ENCODE measurements at regions not wholly inside any gene's neighbourhood (a gene's known extent, or its start where the extent isn't known, plus 50 kb on each side); places are given as distances from the start of the nearest gene placed in this dataset.
"Not testable (repeated sequence)": the region's sequence is repeated elsewhere in the genome, so short reads cannot be mapped to it uniquely, and the experiment has no call there.

DNA sequence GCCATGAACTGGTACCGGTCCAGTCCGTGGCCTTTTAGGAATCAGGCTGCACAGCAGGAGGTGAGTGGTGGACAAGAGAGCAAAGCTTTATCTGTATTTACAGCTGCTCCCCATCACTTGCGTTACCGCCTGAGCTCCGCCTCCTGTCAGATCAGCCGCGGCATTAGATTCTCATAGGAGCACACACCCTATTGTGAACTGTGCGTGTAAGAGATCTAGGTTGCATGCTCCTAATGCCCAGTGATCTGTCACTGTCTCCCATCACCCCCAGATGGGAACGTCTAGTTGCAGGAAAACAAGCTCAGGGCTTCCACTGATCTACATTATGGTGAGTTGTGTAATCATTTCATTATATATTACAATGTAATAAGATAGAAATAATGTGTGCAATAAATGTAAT is 319.9 kb upstream of the NOTCH2NLA start:
- not testable (repeated sequence) for H3K36me3 ChIP-seq (ENCODE audit: insufficient read depth, low read length); H3K4me3 ChIP-seq (ENCODE audit: insufficient read depth, low read length); H3K27ac ChIP-seq (ENCODE audit: low read depth, low read length); H2AFZ ChIP-seq (ENCODE audit: low read length); H3K79me2 ChIP-seq (ENCODE audit: insufficient read depth, low read length); H3K4me1 ChIP-seq (ENCODE audit: insufficient read depth, low read length); DNase-seq (ENCODE audit: insufficient read length, low spot score, missing footprints); H4K20me1 ChIP-seq (ENCODE audit: insufficient read depth, low read length); H3K27me3 ChIP-seq (ENCODE audit: insufficient read depth, low read length); H3K9me3 ChIP-seq (ENCODE audit: low read depth, low read length); H3K4me2 ChIP-seq (ENCODE audit: insufficient read depth, low read length)

DNA sequence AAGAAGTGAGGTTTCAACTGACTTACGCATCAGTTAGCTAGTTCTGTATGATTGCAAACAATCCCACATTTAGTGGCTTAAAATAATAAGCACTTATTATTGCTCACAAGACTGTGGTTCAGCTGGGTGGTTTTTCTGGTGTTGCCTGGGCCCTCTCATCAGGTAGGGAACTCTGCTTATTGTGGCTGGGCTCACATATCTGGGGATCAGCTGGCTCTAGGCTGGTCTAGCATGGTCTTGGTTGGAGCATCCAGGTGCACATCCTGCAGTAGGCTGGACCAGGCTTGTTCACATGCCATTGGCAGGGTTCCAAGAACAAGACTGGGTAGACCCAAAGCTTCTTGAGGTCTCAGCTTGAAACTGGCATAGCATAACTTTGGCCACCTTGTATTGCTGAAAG is 317.4 kb upstream of the NOTCH2NLA start:
- DNase-seq (ENCODE audit: insufficient read length, low spot score, missing footprints); H2AFZ ChIP-seq (ENCODE audit: low read length); H3K27me3 ChIP-seq (ENCODE audit: insufficient read depth, low read length): not testable (repeated sequence)

DNA sequence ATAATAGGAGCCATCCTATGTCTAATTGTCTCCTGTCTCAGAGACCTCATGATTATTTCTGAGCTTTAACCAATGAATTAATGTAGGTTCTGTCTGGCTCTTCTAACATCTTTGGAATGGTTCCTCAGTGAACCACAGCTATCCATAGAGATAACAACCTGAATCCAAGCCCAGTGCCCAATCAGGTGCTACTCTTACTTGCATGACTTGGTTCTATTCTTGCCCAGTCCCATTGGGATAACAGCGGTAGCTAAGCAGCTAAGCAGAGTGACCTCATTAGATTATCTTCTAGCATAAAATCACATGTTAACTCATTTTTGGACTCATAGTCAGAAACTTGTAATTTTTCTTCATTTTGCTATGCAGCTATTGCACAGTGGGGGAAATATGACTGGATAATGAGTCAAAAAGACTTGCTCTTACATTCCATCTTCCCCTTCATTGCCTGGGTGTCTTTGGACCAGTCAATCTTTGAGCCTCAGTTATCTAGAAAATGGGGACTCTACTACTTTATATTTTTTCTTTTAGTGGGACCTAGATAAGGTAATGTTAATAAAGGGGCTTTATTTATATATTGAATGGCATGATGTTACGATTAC is 309.1 kb upstream of the NOTCH2NLA start:
- not testable (repeated sequence) for H3K4me3 ChIP-seq (ENCODE audit: insufficient read depth, low read length); H2AFZ ChIP-seq (ENCODE audit: low read length); H3K36me3 ChIP-seq (ENCODE audit: insufficient read depth, low read length); H4K20me1 ChIP-seq (ENCODE audit: insufficient read depth, low read length); H3K79me2 ChIP-seq (ENCODE audit: insufficient read depth, low read length); H3K9me3 ChIP-seq (ENCODE audit: low read depth, low read length); H3K4me1 ChIP-seq (ENCODE audit: insufficient read depth, low read length); DNase-seq (ENCODE audit: insufficient read length, low spot score, missing footprints); H3K4me2 ChIP-seq (ENCODE audit: insufficient read depth, low read length); H3K27me3 ChIP-seq (ENCODE audit: insufficient read depth, low read length); H3K27ac ChIP-seq (ENCODE audit: low read depth, low read length)

More for the DNA sequence above, 317.4 kb upstream of the NOTCH2NLA start:
- H3K4me3 ChIP-seq (ENCODE audit: insufficient read depth, low read length); H3K79me2 ChIP-seq (ENCODE audit: insufficient read depth, low read length); H3K36me3 ChIP-seq (ENCODE audit: insufficient read depth, low read length); H3K4me1 ChIP-seq (ENCODE audit: insufficient read depth, low read length); H3K27ac ChIP-seq (ENCODE audit: low read depth, low read length); H3K4me2 ChIP-seq (ENCODE audit: insufficient read depth, low read length); H3K9me3 ChIP-seq (ENCODE audit: low read depth, low read length); H4K20me1 ChIP-seq (ENCODE audit: insufficient read depth, low read length): not testable (repeated sequence)

DNA sequence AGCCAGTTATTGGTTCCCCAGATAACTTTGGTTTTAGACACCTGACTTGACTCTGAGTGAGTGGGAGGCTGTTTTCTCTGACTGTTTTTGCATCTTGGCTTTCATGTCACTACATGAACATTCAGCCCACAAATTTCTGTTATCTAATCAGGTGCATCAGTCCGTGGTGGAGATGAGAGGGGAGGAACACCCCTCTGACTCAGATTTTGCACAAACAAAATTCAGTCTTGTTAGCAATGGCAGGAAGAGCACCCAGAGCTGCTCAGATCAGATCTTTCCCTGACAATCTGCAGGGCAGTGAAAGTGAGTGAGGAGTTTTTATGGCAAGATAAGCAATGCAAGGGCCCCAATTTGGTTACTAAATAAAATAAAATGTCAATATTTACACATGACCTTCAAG is 307.2 kb upstream of the NOTCH2NLA start:
- not testable (repeated sequence) for H3K27ac ChIP-seq (ENCODE audit: low read depth, low read length); DNase-seq (ENCODE audit: insufficient read length, low spot score, missing footprints); H4K20me1 ChIP-seq (ENCODE audit: insufficient read depth, low read length); H3K4me3 ChIP-seq (ENCODE audit: insufficient read depth, low read length); H3K9me3 ChIP-seq (ENCODE audit: low read depth, low read length); H3K4me2 ChIP-seq (ENCODE audit: insufficient read depth, low read length); H3K79me2 ChIP-seq (ENCODE audit: insufficient read depth, low read length); H3K27me3 ChIP-seq (ENCODE audit: insufficient read depth, low read length); H2AFZ ChIP-seq (ENCODE audit: low read length); H3K36me3 ChIP-seq (ENCODE audit: insufficient read depth, low read length); H3K4me1 ChIP-seq (ENCODE audit: insufficient read depth, low read length)

DNA sequence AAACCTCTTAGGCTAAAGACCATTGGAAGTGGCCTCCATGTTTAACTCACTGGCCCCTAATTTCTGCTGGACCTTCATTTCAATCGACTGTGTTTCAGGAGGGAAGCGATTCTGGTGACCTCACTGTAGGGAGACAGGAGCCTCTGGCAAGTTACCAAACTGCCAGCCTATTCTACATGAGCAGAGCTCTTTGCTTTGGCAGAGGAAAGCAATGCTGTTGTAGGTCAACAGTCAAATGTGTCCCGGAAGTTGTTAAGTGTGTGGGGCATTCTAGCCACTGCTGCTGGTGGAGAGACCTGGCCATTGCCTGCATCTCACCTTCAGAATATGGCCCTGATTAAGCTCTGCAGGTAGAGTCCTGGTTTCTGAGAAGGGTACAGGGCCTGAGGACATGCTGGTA is 306.8 kb upstream of the NOTCH2NLA start:
- not testable (repeated sequence) for H3K27me3 ChIP-seq (ENCODE audit: insufficient read depth, low read length); H4K20me1 ChIP-seq (ENCODE audit: insufficient read depth, low read length); H3K9me3 ChIP-seq (ENCODE audit: low read depth, low read length); H2AFZ ChIP-seq (ENCODE audit: low read length); DNase-seq (ENCODE audit: insufficient read length, low spot score, missing footprints); H3K4me2 ChIP-seq (ENCODE audit: insufficient read depth, low read length); H3K79me2 ChIP-seq (ENCODE audit: insufficient read depth, low read length); H3K4me1 ChIP-seq (ENCODE audit: insufficient read depth, low read length); H3K27ac ChIP-seq (ENCODE audit: low read depth, low read length); H3K36me3 ChIP-seq (ENCODE audit: insufficient read depth, low read length); H3K4me3 ChIP-seq (ENCODE audit: insufficient read depth, low read length)

DNA sequence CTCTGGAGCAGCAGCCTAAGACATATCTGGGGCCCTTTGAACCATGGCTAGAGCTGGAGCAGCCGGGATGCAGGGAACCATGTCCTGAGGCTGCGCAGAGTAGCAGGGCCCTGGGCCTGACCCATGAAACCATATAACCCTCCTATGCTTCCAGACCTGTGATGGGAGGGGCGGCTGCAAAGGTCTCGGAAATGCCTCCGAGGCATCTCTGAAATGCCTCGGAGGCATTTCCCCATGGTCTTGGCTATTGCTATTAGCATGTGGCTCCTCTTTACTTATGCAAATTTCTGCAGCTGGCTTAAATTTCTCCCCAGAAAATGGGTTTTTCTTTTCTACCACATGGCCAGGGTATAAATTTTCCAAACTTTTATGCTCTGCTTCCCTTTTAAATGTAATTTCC is 302.1 kb upstream of the NOTCH2NLA start:
- not testable (repeated sequence) for H3K27me3 ChIP-seq (ENCODE audit: insufficient read depth, low read length); H3K79me2 ChIP-seq (ENCODE audit: insufficient read depth, low read length); H3K36me3 ChIP-seq (ENCODE audit: insufficient read depth, low read length); H3K27ac ChIP-seq (ENCODE audit: low read depth, low read length); H3K9me3 ChIP-seq (ENCODE audit: low read depth, low read length); H3K4me3 ChIP-seq (ENCODE audit: insufficient read depth, low read length); H3K4me1 ChIP-seq (ENCODE audit: insufficient read depth, low read length); H2AFZ ChIP-seq (ENCODE audit: low read length); H3K4me2 ChIP-seq (ENCODE audit: insufficient read depth, low read length); H4K20me1 ChIP-seq (ENCODE audit: insufficient read depth, low read length); DNase-seq (ENCODE audit: insufficient read length, low spot score, missing footprints)

DNA sequence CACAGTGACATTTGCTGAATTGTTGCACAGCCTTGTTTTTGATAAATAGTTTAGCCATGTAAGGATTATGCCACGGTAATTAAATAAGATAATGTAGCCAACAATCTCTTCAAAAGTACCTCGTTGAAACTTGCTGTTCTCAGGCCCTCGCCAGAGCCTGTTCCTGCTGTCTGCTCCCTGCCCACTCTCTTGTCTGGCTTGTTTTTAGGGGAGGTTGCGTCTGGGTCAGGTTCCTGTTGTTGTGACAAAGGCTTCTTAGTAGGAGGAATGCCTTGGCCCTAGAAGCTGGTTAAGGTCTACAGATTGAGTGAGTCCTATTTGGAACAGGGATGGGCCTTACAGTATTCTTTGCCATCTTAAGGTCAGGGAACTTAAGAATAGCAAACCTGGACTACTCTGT is 294.0 kb upstream of the NOTCH2NLA start:
- not testable (repeated sequence) for H3K27ac ChIP-seq (ENCODE audit: low read depth, low read length); H3K36me3 ChIP-seq (ENCODE audit: insufficient read depth, low read length); H3K79me2 ChIP-seq (ENCODE audit: insufficient read depth, low read length); H3K4me2 ChIP-seq (ENCODE audit: insufficient read depth, low read length); H3K27me3 ChIP-seq (ENCODE audit: insufficient read depth, low read length); H3K4me1 ChIP-seq (ENCODE audit: insufficient read depth, low read length); H3K4me3 ChIP-seq (ENCODE audit: insufficient read depth, low read length); H3K9me3 ChIP-seq (ENCODE audit: low read depth, low read length); DNase-seq (ENCODE audit: insufficient read length, low spot score, missing footprints); H4K20me1 ChIP-seq (ENCODE audit: insufficient read depth, low read length); H2AFZ ChIP-seq (ENCODE audit: low read length)

DNA sequence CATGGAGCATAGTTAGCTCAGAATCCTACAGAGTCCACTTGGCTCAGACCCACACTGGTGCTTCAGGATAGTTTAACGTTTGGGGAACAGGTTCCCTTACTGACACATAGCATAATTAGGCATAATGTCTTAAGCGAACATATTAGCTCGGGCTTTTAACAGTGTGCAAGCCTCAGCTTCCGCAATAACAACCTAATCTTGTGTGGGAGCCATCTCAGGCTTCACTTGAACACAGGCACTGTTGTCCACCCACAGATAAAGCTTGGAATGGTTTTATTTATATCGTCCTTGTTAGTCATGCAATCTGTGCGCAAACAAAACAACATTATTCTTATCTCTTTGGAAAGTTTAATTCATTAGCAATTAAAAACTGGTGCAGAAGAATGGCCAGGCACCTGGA is 293.5 kb upstream of the NOTCH2NLA start:
- not testable (repeated sequence) for H3K9me3 ChIP-seq (ENCODE audit: low read depth, low read length); H3K79me2 ChIP-seq (ENCODE audit: insufficient read depth, low read length); H3K27ac ChIP-seq (ENCODE audit: low read depth, low read length)

DNA sequence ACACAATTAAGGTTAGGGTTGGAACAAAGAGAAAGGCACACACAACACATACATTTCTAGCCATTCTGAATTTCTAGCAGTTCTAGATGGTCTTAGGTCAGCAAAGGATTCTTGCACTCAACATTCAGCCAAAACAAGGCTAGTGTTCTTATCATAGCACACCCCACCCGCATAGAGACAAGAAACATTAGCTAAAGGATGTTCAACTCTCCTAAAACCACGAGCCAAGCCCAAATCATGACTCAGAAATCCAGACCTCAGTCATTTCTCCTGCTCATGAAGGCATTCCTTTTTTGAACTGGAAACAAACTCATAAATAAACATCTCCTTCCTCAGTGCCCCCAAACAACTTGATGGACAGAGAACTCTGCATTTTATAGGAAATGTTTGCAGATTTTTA is 293.0 kb upstream of the NOTCH2NLA start:
- H2AFZ ChIP-seq (ENCODE audit: low read length); H3K27me3 ChIP-seq (ENCODE audit: insufficient read depth, low read length); H3K79me2 ChIP-seq (ENCODE audit: insufficient read depth, low read length); H4K20me1 ChIP-seq (ENCODE audit: insufficient read depth, low read length); H3K4me2 ChIP-seq (ENCODE audit: insufficient read depth, low read length); DNase-seq (ENCODE audit: insufficient read length, low spot score, missing footprints); H3K27ac ChIP-seq (ENCODE audit: low read depth, low read length); H3K4me3 ChIP-seq (ENCODE audit: insufficient read depth, low read length); H3K9me3 ChIP-seq (ENCODE audit: low read depth, low read length); H3K36me3 ChIP-seq (ENCODE audit: insufficient read depth, low read length); H3K4me1 ChIP-seq (ENCODE audit: insufficient read depth, low read length): not testable (repeated sequence)

More for the DNA sequence above, 293.5 kb upstream of the NOTCH2NLA start:
- not testable (repeated sequence) for H4K20me1 ChIP-seq (ENCODE audit: insufficient read depth, low read length); H3K4me2 ChIP-seq (ENCODE audit: insufficient read depth, low read length); H2AFZ ChIP-seq (ENCODE audit: low read length); DNase-seq (ENCODE audit: insufficient read length, low spot score, missing footprints); H3K4me3 ChIP-seq (ENCODE audit: insufficient read depth, low read length); H3K36me3 ChIP-seq (ENCODE audit: insufficient read depth, low read length); H3K4me1 ChIP-seq (ENCODE audit: insufficient read depth, low read length); H3K27me3 ChIP-seq (ENCODE audit: insufficient read depth, low read length)
